HUES64 (cell line): ENCODE measurements at regions not wholly inside any gene's neighbourhood (a gene's known extent, or its start where the extent isn't known, plus 50 kb on each side); places are given as distances from the start of the nearest gene placed in this dataset.
"Not testable (repeated sequence)": the region's sequence is repeated elsewhere in the genome, so short reads cannot be mapped to it uniquely, and the experiment has no call there.

Experiments used
- H3K27ac ChIP-seq: 2 replicates; pipeline ENCODE4 v1.7.0; 2013; ENCODE audit warnings: low read depth, low read length, inconsistent platforms
- H3K27me3 ChIP-seq: 2 replicates; pipeline ENCODE4 v1.6.1; 2013; ENCODE audit warnings: mild to moderate bottlenecking, low read length; ENCODE audit not compliant: insufficient read depth
- H3K36me3 ChIP-seq: 2 replicates; pipeline ENCODE4 v1.6.1; 2013; ENCODE audit warnings: mild to moderate bottlenecking, low read length; ENCODE audit not compliant: insufficient read depth
- H3K4me1 ChIP-seq: 2 replicates; pipeline ENCODE4 v1.6.1; 2013; ENCODE audit warnings: mild to moderate bottlenecking, low read length, moderate library complexity; ENCODE audit not compliant: insufficient read depth
- H3K4me3 ChIP-seq: 2 replicates; pipeline ENCODE4 v1.5.1; 2013; ENCODE audit warnings: mild to moderate bottlenecking, low read length, moderate library complexity
- H3K9ac ChIP-seq: 2 replicates; pipeline ENCODE4 v1.6.1; 2013; ENCODE audit warnings: mild to moderate bottlenecking, low read depth, low read length
- H3K9me3 ChIP-seq: 2 replicates; pipeline ENCODE4 v1.6.1; 2013; ENCODE audit warnings: low read depth, low read length; ENCODE audit not compliant: insufficient read depth
- WGBS: fragments of 150-250, 120-280 bp; methylation state at CpG from one replicate; pipeline ENCODE4 v1.1.7; 2013; ENCODE audit warnings: missing lambda C conversion rate; 5-methylcytosine and 5-hydroxymethylcytosine counted together

DNA sequence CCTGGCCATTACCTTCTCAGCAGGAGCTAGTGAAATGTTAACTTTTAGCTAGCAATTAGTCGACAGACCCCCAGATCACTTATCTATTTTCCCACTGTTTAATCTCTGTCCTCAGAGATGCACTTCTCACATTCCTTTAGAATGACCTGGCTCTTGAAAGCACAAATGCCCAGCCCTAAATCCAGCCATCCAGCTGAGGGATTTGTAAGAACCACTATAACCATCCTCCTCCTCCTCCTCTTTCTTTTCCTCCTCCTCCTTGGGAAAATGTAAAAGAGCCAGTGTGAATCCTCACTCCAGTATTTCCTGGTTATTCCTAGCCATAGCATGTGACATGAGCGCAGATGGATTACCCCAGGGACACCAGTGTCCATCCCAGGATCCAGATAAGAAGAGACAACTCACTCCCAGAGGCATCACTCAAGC is 124.3 kb downstream of the ENC1 start:
- no peaks in the 10 kb centered on the region for H3K9me3 ChIP-seq
- 13% methylated on average over 2 of the region's 2 CpGs for WGBS
- H3K36me3 ChIP-seq = no peaks in the 10 kb centered on the region

GRCh38 chr5:74514888-74515551 is 125.5 kb downstream of the ENC1 start:
- no peak overlapping the region for H3K4me3 ChIP-seq
- peaks cover 14% of the 10 kb centered on the region; the same call in 1 of the 2 replicates for H3K4me1 ChIP-seq
- no peaks in the 10 kb centered on the region for H3K36me3 ChIP-seq
- WGBS = 82% methylated on average over 4 of the region's 4 CpGs
- H3K27ac ChIP-seq = no peak overlapping the region
- H3K9ac ChIP-seq = no peak overlapping the region
- no peaks in the 10 kb centered on the region for H3K27me3 ChIP-seq
- no peaks in the 10 kb centered on the region for H3K9me3 ChIP-seq

More for the DNA sequence above, 124.3 kb downstream of the ENC1 start:
- H3K4me3 ChIP-seq = no peak overlapping the region
- peaks cover 14% of the 10 kb centered on the region; the same call in 1 of the 2 replicates for H3K4me1 ChIP-seq
- H3K27me3 ChIP-seq = no peaks in the 10 kb centered on the region
- no peak overlapping the region; the same call in 1 of the 2 replicates for H3K9ac ChIP-seq
- H3K27ac ChIP-seq = peak overlapping the region; percentile 70

DNA sequence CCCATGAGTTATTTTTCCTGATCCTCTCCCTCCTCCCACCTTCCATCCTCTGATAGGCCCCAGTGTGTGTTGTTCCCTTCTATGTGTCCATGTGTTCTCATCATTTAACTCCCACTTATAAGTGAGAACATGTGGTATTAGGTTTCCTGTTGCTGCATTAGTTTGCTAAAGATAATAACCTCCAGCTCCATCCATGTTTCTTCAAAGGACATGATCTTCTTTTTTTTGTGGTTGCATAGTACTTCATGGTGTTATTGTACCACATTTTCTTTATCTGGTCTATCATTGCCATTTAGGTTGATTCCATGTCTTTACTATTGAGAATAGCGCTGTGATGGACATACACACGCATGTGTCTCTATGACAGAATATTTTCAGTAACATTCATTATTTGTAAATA is 128.8 kb downstream of the ENC1 start:
- H3K27ac ChIP-seq, H3K4me3 ChIP-seq, H3K9ac ChIP-seq, H3K36me3 ChIP-seq, H3K9me3 ChIP-seq, H3K27me3 ChIP-seq: not testable (repeated sequence)
- WGBS = 100% methylated on average over 2 of the region's 2 CpGs
- peaks cover 21% of the 10 kb centered on the region; the same call in 1 of the 2 replicates for H3K4me1 ChIP-seq

- no peak overlapping the region for H3K9ac ChIP-seq
- no peaks in the 10 kb centered on the region for H3K27me3 ChIP-seq
- WGBS = 88% methylated on average over 1 of the region's 1 CpG
- no peaks in the 10 kb centered on the region for H3K36me3 ChIP-seq
- H3K4me1 ChIP-seq = peaks cover 17% of the 10 kb centered on the region
- no peaks in the 10 kb centered on the region for H3K9me3 ChIP-seq
- no peak overlapping the region for H3K27ac ChIP-seq
- no peak overlapping the region for H3K4me3 ChIP-seq
Measured at GRCh38 chr5:74510476-74511075, 130.0 kb downstream of the ENC1 start.

- H3K4me1 ChIP-seq = peaks cover 19% of the 10 kb centered on the region
Measured at GRCh38 chr5:74507370-74508005, 133.0 kb downstream of the ENC1 start.

GRCh38 chr5:74506119-74506518 is 134.4 kb downstream of the ENC1 start:
- H3K4me3 ChIP-seq = no peak overlapping the region
- H3K27ac ChIP-seq = no peak overlapping the region
- H3K27me3 ChIP-seq = no peaks in the 10 kb centered on the region
- WGBS = 77% methylated on average over 8 of the region's 8 CpGs
- H3K36me3 ChIP-seq = no peaks in the 10 kb centered on the region
- no peak overlapping the region for H3K9ac ChIP-seq
- H3K9me3 ChIP-seq = no peaks in the 10 kb centered on the region
- peaks cover 19% of the 10 kb centered on the region for H3K4me1 ChIP-seq

More at GRCh38 chr5:74507370-74508005, 133.0 kb downstream of the ENC1 start:
- 81% methylated on average over 6 of the region's 6 CpGs for WGBS
- H3K27ac ChIP-seq = no peak overlapping the region
- H3K36me3 ChIP-seq = no peaks in the 10 kb centered on the region
- H3K9me3 ChIP-seq = no peaks in the 10 kb centered on the region
- no peak overlapping the region for H3K4me3 ChIP-seq
- no peak overlapping the region for H3K9ac ChIP-seq
- H3K27me3 ChIP-seq = no peaks in the 10 kb centered on the region

GRCh38 chr5:74504463-74504862 is 136.1 kb downstream of the ENC1 start:
- Histone ChIP-seq H3K36me3 (no peaks in the 10 kb centered on the region), H3K27ac (no peak overlapping the region), H3K4me3 (no peak overlapping the region), H3K4me1 (peaks cover 32% of the 10 kb centered on the region), H3K27me3 (no peaks in the 10 kb centered on the region), H3K9ac (no peak overlapping the region), H3K9me3 (no peaks in the 10 kb centered on the region)
- 91% methylated on average over 3 of the region's 3 CpGs for WGBS

DNA sequence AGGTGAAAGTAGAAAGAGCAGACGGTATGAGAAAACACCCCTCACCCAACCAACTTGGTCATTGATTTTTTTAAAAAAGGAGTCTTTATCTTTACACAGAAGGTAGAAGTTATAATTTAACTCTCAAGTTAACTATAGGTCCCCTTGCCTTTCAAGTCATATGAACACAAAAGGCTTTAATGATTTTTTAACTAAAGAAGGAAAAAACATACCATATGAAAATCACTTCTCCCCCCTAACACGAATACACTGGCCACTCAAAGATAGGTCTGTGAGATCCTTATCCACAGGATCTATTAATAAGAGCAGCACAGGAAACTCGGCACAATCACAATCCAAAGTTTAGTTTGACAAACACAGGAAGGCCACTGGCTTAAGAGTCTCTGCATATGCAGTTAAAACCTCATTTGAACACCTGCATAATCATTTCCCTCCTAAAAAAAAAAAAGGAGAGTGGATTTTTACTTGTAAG is 138.0 kb downstream of the ENC1 start:
- peaks cover 33% of the 10 kb centered on the region for H3K4me1 ChIP-seq
- WGBS = 76% methylated on average over 2 of the region's 3 CpGs
- H3K27me3 ChIP-seq = no peaks in the 10 kb centered on the region
- H3K9me3 ChIP-seq = no peaks in the 10 kb centered on the region
- no peak overlapping the region for H3K4me3 ChIP-seq
- no peak overlapping the region for H3K27ac ChIP-seq
- H3K36me3 ChIP-seq = no peaks in the 10 kb centered on the region
- no peak overlapping the region for H3K9ac ChIP-seq

- 94% methylated on average over 5 of the region's 5 CpGs for WGBS
- Histone ChIP-seq H3K4me3 (no peak overlapping the region), H3K9me3 (no peaks in the 10 kb centered on the region), H3K27me3 (no peaks in the 10 kb centered on the region), H3K9ac (no peak overlapping the region), H3K36me3 (no peaks in the 10 kb centered on the region), H3K4me1 (peaks cover 31% of the 10 kb centered on the region), H3K27ac (no peak overlapping the region)
Measured at GRCh38 chr5:74501674-74502478, 138.7 kb downstream of the ENC1 start.

DNA sequence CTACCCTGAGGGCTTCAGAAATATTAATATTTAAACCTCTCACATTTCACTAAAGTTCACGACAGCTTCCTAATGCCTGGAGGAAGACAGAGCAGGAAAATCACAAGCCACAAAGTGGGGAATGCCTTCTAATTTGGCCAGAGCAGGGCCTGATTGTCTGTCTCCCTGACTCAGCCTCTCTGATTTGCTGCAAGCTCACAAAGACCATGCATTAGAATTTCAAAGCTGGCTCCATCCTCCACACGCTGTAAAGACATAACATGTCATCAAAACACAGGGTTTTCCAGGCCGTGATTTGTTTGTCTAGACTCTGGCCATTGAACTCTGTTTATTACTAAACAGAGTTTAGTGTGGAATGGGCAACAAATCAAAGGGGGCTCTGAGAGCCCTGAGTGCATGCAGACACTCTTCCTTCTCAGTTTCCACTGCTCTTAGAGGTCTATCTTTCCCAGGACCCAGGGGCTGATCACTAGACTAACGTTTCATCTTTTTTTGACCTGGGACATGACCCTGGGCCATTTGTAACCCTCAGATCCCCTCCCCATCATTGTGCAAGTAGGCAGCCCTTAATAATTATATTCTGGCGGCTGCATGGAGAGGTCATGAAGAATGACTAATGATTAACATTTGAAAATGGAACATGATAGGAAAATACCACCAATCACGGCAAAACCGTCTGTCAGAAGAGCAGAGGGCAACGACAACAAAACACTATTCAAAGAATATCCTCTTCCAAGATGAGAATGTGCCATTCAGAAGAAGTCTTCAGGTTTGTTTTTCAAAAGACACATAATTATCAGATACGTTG is 140.2 kb downstream of the ENC1 start:
- Histone ChIP-seq H3K4me3 (no peak overlapping the region), H3K9ac (no peak overlapping the region), H3K4me1 (peaks cover 27% of the 10 kb centered on the region), H3K27me3 (no peaks in the 10 kb centered on the region), H3K9me3 (no peaks in the 10 kb centered on the region), H3K36me3 (no peaks in the 10 kb centered on the region), H3K27ac (peak overlapping the region; percentile 33; the same call in 1 of the 2 replicates)
- WGBS = 60% methylated on average over 8 of the region's 9 CpGs
